HEK293 (cell line): ENCODE measurements at regions not wholly inside any gene's neighbourhood (a gene's known extent, or its start where the extent isn't known, plus 50 kb on each side); places are given as distances from the start of the nearest gene placed in this dataset.

Experiments
- CTCF ChIA-PET: fragments of 350-600 bp; formaldehyde crosslinking; extraction: SDS; loops from one replicate; lab custom pipeline; 2021; ENCODE audit warnings: antibody characterized with exemption; lab: Yijun Ruan, JAX
- POLR2A ChIA-PET: fragments of 300-600 bp; formaldehyde crosslinking; extraction: SDS; loops from one replicate; lab custom pipeline; 2020; ENCODE audit warnings: antibody characterized with exemption, inconsistent platforms; lab: Yijun Ruan, JAX
- H3K27ac ChIP-seq: fragments of 200-500 bp; sonication (Bioruptor generic); 2 replicates; pipeline ENCODE4 v1.5.1; 2014; ENCODE audit warnings: low read depth, low read length, control low read depth, inconsistent platforms; ENCODE audit errors: extremely low read depth
- H3K36me3 ChIP-seq, 2 experiments: fragments of 200-500 bp in 1 of 2; sonication (Bioruptor generic) in 1 of 2; 1 replicate in 1 of 2; 2 replicates in 1 of 2; pipeline ENCODE4 v1.5.1; 2014 to 2017; ENCODE audit warnings: inconsistent platforms in 2 of 2, low read length in 2 of 2; ENCODE audit not compliant: control insufficient read depth in 2 of 2, insufficient read depth in 1 of 2
- H3K4me1 ChIP-seq: fragments of 200-500 bp; sonication (Bioruptor generic); 2 replicates; pipeline ENCODE4 v1.5.1; 2014; ENCODE audit warnings: mild to moderate bottlenecking, low read length, inconsistent platforms; ENCODE audit not compliant: control insufficient read depth, insufficient read depth
- H3K4me3 ChIP-seq: 2 replicates; pipeline ENCODE4 v1.5.1; 2011; ENCODE audit warnings: low read depth, mild to moderate bottlenecking, control low read depth, low read length, moderate library complexity
- H3K9me3 ChIP-seq: fragments of 200-500 bp; sonication (Bioruptor generic); 2 replicates; pipeline ENCODE4 v1.5.1; 2014; ENCODE audit warnings: low read depth, low read length, inconsistent platforms; ENCODE audit not compliant: control insufficient read depth, insufficient read depth
- ELK4 ChIP-seq: IDR thresholded peaks from 2 replicates; pipeline ENCODE4 v1.6.1; 2011; ENCODE audit warnings: mild to moderate bottlenecking, low read depth, low read length, borderline replicate concordance
- PATZ1 ChIP-seq: fragments of 450-650 bp; formaldehyde crosslinking; IDR thresholded peaks from 2 replicates; pipeline ENCODE4 v1.5.1; 2016; ENCODE audit warnings: missing biosample characterization, missing genetic modification characterization
- PRDM2 ChIP-seq: fragments of 450-650 bp; formaldehyde crosslinking; IDR thresholded peaks from 2 replicates; pipeline ENCODE4 v1.5.1; 2016; ENCODE audit warnings: missing biosample characterization, missing genetic modification characterization, borderline replicate concordance
- YY1 ChIP-seq: fragments of 450-650 bp; formaldehyde crosslinking; IDR thresholded peaks from 2 replicates; pipeline ENCODE4 v1.5.1; 2018; ENCODE audit warnings: missing biosample characterization, missing genetic modification characterization
- ZBTB11 ChIP-seq: fragments of 450-650 bp; formaldehyde crosslinking; conservative IDR thresholded peaks from 2 replicates; pipeline ENCODE4 v1.5.1; 2016; ENCODE audit warnings: low read depth, missing biosample characterization, missing genetic modification characterization
- ZNF138 ChIP-seq: fragments of 450-650 bp; formaldehyde crosslinking; IDR thresholded peaks from 2 replicates; pipeline ENCODE4 v1.5.1; 2016; ENCODE audit warnings: missing biosample characterization, missing genetic modification characterization, borderline replicate concordance
- ZNF148 ChIP-seq: fragments of 450-650 bp; formaldehyde crosslinking; IDR thresholded peaks from 2 replicates; pipeline ENCODE4 v1.5.0; 2017; ENCODE audit warnings: missing biosample characterization, missing genetic modification characterization, borderline replicate concordance
- ZNF155 ChIP-seq: fragments of 450-650 bp; formaldehyde crosslinking; IDR thresholded peaks from 2 replicates; pipeline ENCODE4 v1.5.1; 2016; ENCODE audit warnings: missing biosample characterization, missing genetic modification characterization
- ZNF157 ChIP-seq: fragments of 450-650 bp; formaldehyde crosslinking; IDR thresholded peaks from 2 replicates; pipeline ENCODE4 v1.5.1; 2016; ENCODE audit warnings: missing biosample characterization, missing genetic modification characterization
- ZNF2 ChIP-seq: fragments of 450-650 bp; formaldehyde crosslinking; IDR thresholded peaks from 2 replicates; pipeline ENCODE4 v1.5.1; 2016; ENCODE audit warnings: missing biosample characterization, missing genetic modification characterization
- ZNF214 ChIP-seq: fragments of 450-650 bp; formaldehyde crosslinking; IDR thresholded peaks from 2 replicates; pipeline ENCODE4 v1.5.1; 2017; ENCODE audit warnings: missing biosample characterization, mild to moderate bottlenecking, missing genetic modification characterization, borderline replicate concordance
- ZNF354C ChIP-seq: fragments of 450-650 bp; formaldehyde crosslinking; IDR thresholded peaks from 2 replicates; pipeline ENCODE4 v1.5.1; 2016; ENCODE audit warnings: missing biosample characterization, missing genetic modification characterization, low read depth, borderline replicate concordance
- ZNF510 ChIP-seq: fragments of 450-650 bp; formaldehyde crosslinking; IDR thresholded peaks from 2 replicates; pipeline ENCODE4 v1.5.1; 2018; ENCODE audit warnings: mild to moderate bottlenecking, missing genetic modification characterization, missing biosample characterization; ENCODE audit not compliant: insufficient replicate concordance
- ZNF596 ChIP-seq: fragments of 450-650 bp; IDR thresholded peaks from 2 replicates; pipeline ENCODE4 v1.5.0; 2018; ENCODE audit warnings: missing biosample characterization, mild to moderate bottlenecking, missing genetic modification characterization, moderate library complexity
- ZNF660 ChIP-seq: fragments of 450-650 bp; IDR thresholded peaks from 2 replicates; pipeline ENCODE4 v1.5.1; 2018; ENCODE audit warnings: missing biosample characterization, mild to moderate bottlenecking, missing genetic modification characterization
- ZNF670 ChIP-seq: fragments of 450-650 bp; formaldehyde crosslinking; IDR thresholded peaks from 2 replicates; pipeline ENCODE4 v1.5.1; 2016; ENCODE audit warnings: missing biosample characterization, missing genetic modification characterization, low read depth
- ZNF777 ChIP-seq: fragments of 450-650 bp; formaldehyde crosslinking; IDR thresholded peaks from 2 replicates; pipeline ENCODE4 v1.5.1; 2017; ENCODE audit warnings: missing biosample characterization, missing genetic modification characterization, borderline replicate concordance
- ZSCAN30 ChIP-seq: fragments of 450-650 bp; IDR thresholded peaks from 2 replicates; pipeline ENCODE4 v1.5.1; 2018; ENCODE audit warnings: missing biosample characterization, mild to moderate bottlenecking, missing genetic modification characterization, moderate library complexity

GRCh38 chr1:14413819-14414490 is 184.5 kb upstream of the KAZN start:
- POLR2A ChIA-PET: no interaction called here
- no peak overlapping the region for H3K27ac ChIP-seq

More at GRCh38 chr1:14413819-14414490, 184.5 kb upstream of the KAZN start:
- no peaks in the 10 kb centered on the region for H3K4me1 ChIP-seq
- H3K4me3 ChIP-seq: no peak overlapping the region
- CTCF ChIA-PET: no interaction called here
- TF ChIP-seq ZNF138 (tag by site-specific recombination): no peak
- no peak for TF ChIP-seq PATZ1 (tag by site-specific recombination)
- no peak for TF ChIP-seq ZNF670 (tag by site-specific recombination)
- TF ChIP-seq ZNF596: no peak
- TF ChIP-seq ZNF2: no peak
- no peak for TF ChIP-seq ZNF777 (tag by site-specific recombination)
- TF ChIP-seq PRDM2 (tag by site-specific recombination): no peak
- TF ChIP-seq ELK4: no peak
- TF ChIP-seq ZNF510 (tag by site-specific recombination): no peak
- no peak for TF ChIP-seq ZNF148
- TF ChIP-seq YY1 (tag by site-specific recombination): no peak
- TF ChIP-seq ZNF214 (tag by site-specific recombination): no peak
- no peak for TF ChIP-seq ZSCAN30 (tag by site-specific recombination)
- TF ChIP-seq ZNF155 (tag by site-specific recombination): no peak
- no peak for TF ChIP-seq ZNF354C (tag by site-specific recombination)
- TF ChIP-seq ZBTB11 (tag by site-specific recombination): no peak
- no peak for TF ChIP-seq ZNF660 (tag by site-specific recombination)
- TF ChIP-seq ZNF157 (tag by site-specific recombination): no peak
- no peaks in the 10 kb centered on the region for H3K9me3 ChIP-seq
- H3K36me3 ChIP-seq: no peaks in the 10 kb centered on the region
